B cell (primary cell): ENCODE measurements at regions not wholly inside any gene's neighbourhood (a gene's known extent, or its start where the extent isn't known, plus 50 kb on each side); places are given as distances from the start of the nearest gene placed in this dataset.

Experiments used
- ATAC-seq: fragments of 200-7000 bp; cut with Tn5 transposase; one replicate; pipeline ENCODE4 v1.10.0; 2021; ENCODE audit warnings: low read depth, mild to moderate bottlenecking, moderate number of reproducible peaks, moderate library complexity
- CTCF ChIA-PET: fragments of 350-600 bp; sonication (Branson Sonifier 250); formaldehyde crosslinking; loops from one replicate; lab custom pipeline; 2021; ENCODE audit warnings: antibody characterized with exemption, inconsistent platforms; lab: Charles Lee
- POLR2A ChIA-PET: fragments of 350-600 bp; sonication (Branson Sonifier 250); formaldehyde crosslinking; loops from one replicate; lab custom pipeline; 2021; ENCODE audit warnings: antibody characterized with exemption; lab: Charles Lee
- DNase-seq: peaks from one replicate; pipeline ENCODE4 v3.0.0; 2013
- H2AFZ ChIP-seq: 2 replicates; pipeline ENCODE4 v1.6.1; 2012; ENCODE audit warnings: mild to moderate bottlenecking, low read depth, low read length; ENCODE audit not compliant: insufficient read depth, poor library complexity, severe bottlenecking
- H3K27ac ChIP-seq, 2 donors: 1 replicate in 1 of 2; 2 replicates in 1 of 2; pipeline ENCODE4 v1.5.1; 2012 to 2013; ENCODE audit warnings: low read length in 2 of 2, mild to moderate bottlenecking in 2 of 2, moderate library complexity in 1 of 2
- H3K27me3 ChIP-seq, 4 experiments: fragments of 200-600 bp in 1 of 4; sonication (generic) in 1 of 4; replicated peaks in 1 of 4; 1 replicate in 2 of 4; 2 replicates in 2 of 4; pipeline versions ENCODE4 v1.6.1 to v1.7.0; 2013 to 2016; ENCODE audit warnings: low read length in 3 of 4, mild to moderate bottlenecking in 2 of 4, mixed read lengths in 1 of 4, moderate library complexity in 1 of 4; ENCODE audit not compliant: insufficient read depth in 4 of 4, control insufficient read depth in 3 of 4; ENCODE audit errors: control extremely low read depth in 1 of 4
- H3K36me3 ChIP-seq, 2 experiments: replicated peaks in 1 of 2; 1 replicate in 1 of 2; 2 replicates in 1 of 2; pipeline versions ENCODE4 v1.6.1 to v1.7.1; 2013; ENCODE audit warnings: low read length in 1 of 2; ENCODE audit not compliant: insufficient read depth in 2 of 2, control insufficient read depth in 1 of 2; ENCODE audit errors: control extremely low read depth in 1 of 2, extremely low read depth in 1 of 2
- H3K4me1 ChIP-seq, 2 donors: fragments of 200-600 bp in 1 of 2; sonication (generic) in 1 of 2; 1 replicate in 1 of 2; 2 replicates in 1 of 2; pipeline versions ENCODE4 v1.5.1 to v1.6.1; 2013 to 2017; ENCODE audit warnings: low read length in 2 of 2; ENCODE audit not compliant: control insufficient read depth in 2 of 2, insufficient read depth in 2 of 2
- H3K4me2 ChIP-seq: replicated peaks from 2 replicates; pipeline ENCODE3; 2012; ENCODE audit warnings: mild to moderate bottlenecking, low read depth, low read length; ENCODE audit not compliant: poor library complexity, severe bottlenecking
- H3K4me3 ChIP-seq, 5 experiments: fragments of 200-600 bp in 1 of 5; sonication (generic) in 1 of 5; 1 replicate in 3 of 5; 2 replicates in 2 of 5; pipeline versions ENCODE4 v1.5.1 to v1.7.0; 2011 to 2016; ENCODE audit warnings: low read length in 4 of 5, mild to moderate bottlenecking in 4 of 5, low read depth in 2 of 5, control low read depth in 1 of 5, moderate library complexity in 1 of 5; ENCODE audit not compliant: insufficient read depth in 1 of 5; ENCODE audit errors: control extremely low read depth in 1 of 5, extremely low read depth in 1 of 5
- H3K79me2 ChIP-seq: fragments of 200-600 bp; sonication (generic); one replicate; pipeline ENCODE4 v1.6.0; 2016; ENCODE audit warnings: low read length; ENCODE audit not compliant: control insufficient read depth, insufficient read depth
- H3K9ac ChIP-seq: fragments of 200-600 bp; sonication (generic); 2 replicates; pipeline ENCODE4 v1.6.1; 2017; ENCODE audit warnings: mild to moderate bottlenecking, low read length, moderate library complexity
- H3K9me3 ChIP-seq, 3 donors: one replicate each; pipeline versions ENCODE4 v1.6.1 to v1.7.1; 2013; ENCODE audit warnings: low read length in 2 of 3; ENCODE audit not compliant: control insufficient read depth in 2 of 3, insufficient read depth in 1 of 3; ENCODE audit errors: control extremely low read depth in 1 of 3
- H4K20me1 ChIP-seq: 2 replicates; pipeline ENCODE4 v1.6.0; 2012; ENCODE audit warnings: mild to moderate bottlenecking, low read length; ENCODE audit not compliant: insufficient read depth, control insufficient read depth, poor library complexity, severe bottlenecking
- H3K27ac Mint-ChIP-seq: one replicate; pipeline ENCODE4 v1.8.0; 2021; ENCODE audit warnings: mixed read lengths
- H3K27me3 Mint-ChIP-seq: one replicate; pipeline ENCODE4 v1.8.0; 2021; ENCODE audit warnings: mixed read lengths
- H3K4me1 Mint-ChIP-seq: one replicate; pipeline ENCODE4 v1.8.0; 2021; ENCODE audit warnings: mixed read lengths
- H3K4me3 Mint-ChIP-seq: one replicate; pipeline ENCODE4 v1.8.0; 2021; ENCODE audit warnings: mixed read lengths
- H3K9me3 Mint-ChIP-seq: one replicate; pipeline ENCODE4 v1.8.0; 2022; ENCODE audit warnings: mixed read lengths; ENCODE audit not compliant: insufficient read depth
- CTCF ChIP-seq: fragments of 200-600 bp; IDR thresholded peaks from one replicate; pipeline ENCODE4 v1.8.0; 2022; ENCODE audit warnings: antibody characterized with exemption, mild to moderate bottlenecking
- EZH2 ChIP-seq: IDR thresholded peaks from 2 replicates; pipeline ENCODE4 v1.6.1; 2012; ENCODE audit warnings: borderline replicate concordance, low read depth, mild to moderate bottlenecking, moderate library complexity, low read length; ENCODE audit not compliant: insufficient read depth, poor library complexity, severe bottlenecking
- WGBS: methylation state at CpG from one replicate; pipeline ENCODE4 v1.1.5; 2013; ENCODE audit warnings: missing lambda C conversion rate; ENCODE audit not compliant: insufficient coverage; 5-methylcytosine and 5-hydroxymethylcytosine counted together
- intact Hi-C: fragments of 100-400 bp; cut with micrococcal nuclease; formaldehyde crosslinking; loops from one replicate; pipeline ENCODE4 v1.10.0; 2022

GRCh38 chr2:64836566-64836965 lies 152.6 kb upstream of the SLC1A4 start:
- Histone ChIP-seq H3K9me3 (peaks cover 0 to under 1% (median 0%) of the 10 kb centered on the region in 3 donors), H3K4me3 (no peak overlapping the region), H3K27ac (no peak overlapping the region), H3K79me2 (peaks cover 7% of the 10 kb centered on the region), H3K27me3 (no peaks in the 10 kb centered on the region), H3K36me3 (no peaks in the 10 kb centered on the region), H3K4me2 (no peak overlapping the region), H2AFZ (no peak overlapping the region), H4K20me1 (no peaks in the 10 kb centered on the region), H3K9ac (no peak overlapping the region), H3K4me1 (peaks cover 33 to 53% of the 10 kb centered on the region in 2 donors)
- intact Hi-C loops = no loop called here
- TF ChIP-seq EZH2 (no peak), CTCF (no peak)
- Mint-ChIP-seq H3K4me1 (peaks cover 42% of the 10 kb centered on the region), H3K9me3 (no peaks in the 10 kb centered on the region), H3K27me3 (no peaks in the 10 kb centered on the region), H3K27ac (peak overlapping the region; percentile 80), H3K4me3 (no peak overlapping the region)
- ATAC-seq = no peak
- ChIA-PET POLR2A (interaction anchor here (0.5 kb wide), 1 partner anchor 19 kb away, joined by 3 read pairs; no protein-coding TSS in a partner anchor), CTCF (interaction anchor here (1.1 to 1.7 kb wide), 2 partner anchors 28 to 175 kb away, joined by 3 to 4 read pairs; no protein-coding TSS in a partner anchor)
- 80% methylated on average over 5 of the region's 5 CpGs for WGBS
- no peak for DNase-seq

GRCh38 chr2:64837116-64837731 lies 152.0 kb upstream of the SLC1A4 start:
- Histone ChIP-seq H2AFZ (no peak overlapping the region), H3K36me3 (no peaks in the 10 kb centered on the region), H3K79me2 (peaks cover 6% of the 10 kb centered on the region), H3K9ac (no peak overlapping the region), H3K27me3 (no peaks in the 10 kb centered on the region), H3K4me3 (no peak overlapping the region), H3K27ac (no peak overlapping the region), H4K20me1 (no peaks in the 10 kb centered on the region), H3K9me3 (no peaks in the 10 kb centered on the region), H3K4me2 (no peak overlapping the region), H3K4me1 (peaks cover 38 to 55% of the 10 kb centered on the region in 2 donors)
- DNase-seq (no peak), ATAC-seq (no peak)
- H3K4me3 Mint-ChIP-seq = peak overlapping the region; percentile 47
- no peaks in the 10 kb centered on the region for H3K27me3 Mint-ChIP-seq
- peaks cover 42% of the 10 kb centered on the region for H3K4me1 Mint-ChIP-seq
- ChIA-PET CTCF (interaction anchor here (0.5 to 1.7 kb wide), 6 partner anchors 18 to 315 kb away, joined by 3 to 4 read pairs (median 3); no protein-coding TSS in a partner anchor), POLR2A (no interaction called here)
- TF ChIP-seq CTCF = no peak
- TF ChIP-seq EZH2 = no peak
- no peaks in the 10 kb centered on the region for H3K9me3 Mint-ChIP-seq
- peak overlapping the region; percentile 80 for H3K27ac Mint-ChIP-seq
- WGBS = 91% methylated on average over 10 of the region's 10 CpGs
- intact Hi-C loops = no loop called here
